Posterior vena cava (tissue), 2 donors: ENCODE measurements at regions not wholly inside any gene's neighbourhood (a gene's known extent, or its start where the extent isn't known, plus 50 kb on each side); places are given as distances from the start of the nearest gene placed in this dataset.

Experiments
- DNase-seq: peaks from one replicate; pipeline ENCODE4 v3.0.0-alpha.2; 2020; ENCODE audit warnings: low spot score
- intact Hi-C, 2 donors: fragments of 100-400 bp; cut with DNase I; formaldehyde crosslinking; loops; one replicate each; pipeline versions ENCODE4 v1.14.1 to v1.14.2; 2022 to 2023
- donor health status: DM: yes; HTN: yes; CAD: no.
- donor health status: DM: yes; HTN: yes; CAD: no.

DNA sequence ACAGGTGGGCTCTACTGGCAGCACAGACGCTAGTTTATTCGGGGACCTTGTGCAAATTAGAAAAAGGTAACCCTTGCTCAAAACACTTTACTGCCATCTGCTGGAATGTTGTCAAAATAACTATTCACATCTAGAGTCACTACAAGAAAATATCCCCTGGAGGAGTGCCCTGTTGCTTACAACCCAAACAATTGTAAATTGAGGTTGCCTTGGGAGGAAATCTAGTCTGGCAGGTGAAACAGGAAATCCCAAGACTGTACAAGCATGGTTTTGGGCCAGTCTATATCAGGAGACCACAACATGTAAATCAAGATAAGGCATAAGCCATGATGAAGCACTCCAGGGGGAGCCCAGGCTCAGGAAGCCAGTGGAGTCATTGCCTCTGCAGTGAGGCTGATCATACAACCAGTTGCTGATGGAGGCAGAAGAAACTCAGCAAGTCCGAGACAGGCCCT is 136.8 kb upstream of the ACP3 start:
- DNase-seq, result no peak

DNA sequence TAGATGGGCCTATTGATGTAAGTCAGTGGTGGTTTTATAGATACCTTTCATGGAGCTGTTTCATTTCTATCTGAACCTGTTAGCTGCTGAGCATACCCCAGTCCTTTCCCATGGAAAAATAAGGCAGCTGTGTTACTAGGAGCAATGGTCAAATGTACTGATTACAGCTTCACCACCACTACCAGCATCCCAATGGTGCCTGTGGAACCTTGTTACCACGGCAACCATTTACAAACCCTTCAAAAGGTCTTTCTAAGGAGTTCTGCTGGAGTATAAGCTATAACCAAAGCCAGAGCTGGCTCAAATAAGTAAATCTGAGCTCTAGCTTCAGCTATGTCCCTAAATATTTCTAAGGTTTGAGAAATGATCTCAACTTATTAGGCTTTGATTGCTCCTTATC is 133.4 kb upstream of the ACP3 start:
- DNase-seq, result no peak
- intact Hi-C loops, result no loop called here

More for the DNA sequence above, 136.8 kb upstream of the ACP3 start:
- intact Hi-C loops, result no loop called here

DNA sequence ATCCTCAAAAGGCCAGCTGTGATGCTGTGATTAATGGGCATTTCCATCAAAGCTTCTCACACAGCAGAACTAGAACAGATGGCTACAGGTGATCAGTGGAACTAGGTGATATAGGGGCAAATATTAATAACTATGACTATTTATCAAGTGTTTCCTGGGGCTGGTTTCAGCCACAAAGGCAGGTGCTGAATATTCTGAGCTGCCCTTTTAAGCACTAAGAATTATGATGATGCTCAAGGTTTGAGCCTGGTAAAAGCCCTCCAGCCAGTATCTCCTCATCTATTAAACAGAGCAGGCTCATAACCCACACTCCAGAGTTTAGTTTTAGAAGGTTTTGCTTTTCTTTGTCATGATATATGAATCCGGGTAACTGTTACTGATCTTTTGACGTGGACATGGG is 129.5 kb upstream of the ACP3 start:
- intact Hi-C loops, result no loop called here
- no peak for DNase-seq

DNA sequence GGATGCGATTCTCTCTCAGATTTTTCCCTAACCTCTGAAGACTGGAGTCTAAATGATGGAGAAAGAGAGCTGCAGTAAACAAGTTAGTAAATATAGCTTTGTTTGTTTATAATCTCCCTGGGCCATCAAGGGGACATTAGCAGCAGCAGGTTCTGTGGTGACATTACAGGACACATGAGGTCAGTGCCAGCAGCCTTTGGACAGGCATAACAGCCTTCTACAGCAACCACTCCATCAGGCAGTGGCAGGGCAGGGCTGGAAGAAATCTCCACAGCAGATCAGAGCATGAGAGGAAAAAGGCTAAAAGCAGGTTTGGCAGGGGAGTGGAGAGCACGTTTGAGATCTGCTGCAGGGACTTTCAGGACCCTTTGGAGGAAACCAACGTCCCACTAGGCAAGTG is 127.6 kb upstream of the ACP3 start:
- no peak for DNase-seq
- intact Hi-C loops, result no loop called here

DNA sequence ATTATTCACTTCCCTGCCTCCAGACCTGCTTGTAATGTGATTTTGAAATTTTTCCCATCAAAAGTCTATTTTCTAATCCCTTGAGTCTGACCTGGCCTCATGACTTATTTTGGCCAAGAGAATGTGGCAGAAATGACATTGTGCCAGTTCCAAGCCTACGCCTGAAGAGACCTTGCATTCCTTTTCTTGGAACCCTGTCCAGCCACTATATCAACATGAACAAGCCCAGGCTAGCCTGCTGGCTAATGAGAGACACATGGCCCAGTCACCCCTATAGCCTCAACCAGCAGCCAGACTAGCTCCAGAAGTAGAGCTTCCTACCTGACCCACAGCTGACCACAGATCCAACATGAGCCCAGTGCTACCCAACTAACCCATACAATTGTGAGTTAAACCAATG is 121.1 kb upstream of the ACP3 start:
- intact Hi-C loops, result no loop called here
- no peak for DNase-seq

DNA sequence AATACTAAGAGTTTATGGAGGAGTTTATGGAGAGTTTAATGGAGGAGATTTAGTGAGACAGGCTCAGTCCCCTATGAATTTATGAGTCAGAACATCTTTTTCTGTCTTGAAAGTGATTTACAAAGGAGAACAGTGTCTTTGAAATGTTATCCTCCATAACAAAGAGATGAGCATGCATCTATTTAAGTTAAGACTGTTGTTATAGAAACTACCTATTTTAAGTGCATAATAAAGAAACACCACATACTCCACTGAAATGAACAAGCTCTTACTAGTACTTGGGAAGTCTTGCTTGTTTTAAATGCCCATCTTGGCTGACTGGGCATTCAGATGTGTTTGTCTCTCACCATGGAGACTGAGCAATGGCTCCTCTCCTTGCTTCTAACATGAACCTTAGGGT is 118.7 kb upstream of the ACP3 start:
- DNase-seq, result no peak
- intact Hi-C loops, result no loop called here

DNA sequence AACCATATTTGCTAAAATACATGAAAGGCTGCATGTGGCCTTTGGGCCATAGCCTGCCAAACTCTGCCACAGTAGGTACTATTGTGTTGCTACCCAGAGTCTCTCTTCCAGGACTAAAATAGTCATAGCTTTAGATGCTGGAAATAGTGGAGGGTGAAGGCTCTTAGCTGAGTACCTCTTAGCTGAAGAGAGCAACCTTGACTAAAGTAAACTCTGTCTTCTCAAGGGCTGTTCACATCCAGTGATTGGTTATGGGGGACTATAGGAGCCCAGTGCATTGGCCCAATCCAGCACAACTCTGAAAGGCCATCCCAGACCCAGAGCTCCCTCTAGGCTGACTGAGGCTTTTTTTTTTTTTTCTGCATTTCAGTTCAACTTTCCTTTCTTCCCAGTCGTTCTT is 117.8 kb upstream of the ACP3 start:
- intact Hi-C loops, result no loop called here
- no peak for DNase-seq

DNA sequence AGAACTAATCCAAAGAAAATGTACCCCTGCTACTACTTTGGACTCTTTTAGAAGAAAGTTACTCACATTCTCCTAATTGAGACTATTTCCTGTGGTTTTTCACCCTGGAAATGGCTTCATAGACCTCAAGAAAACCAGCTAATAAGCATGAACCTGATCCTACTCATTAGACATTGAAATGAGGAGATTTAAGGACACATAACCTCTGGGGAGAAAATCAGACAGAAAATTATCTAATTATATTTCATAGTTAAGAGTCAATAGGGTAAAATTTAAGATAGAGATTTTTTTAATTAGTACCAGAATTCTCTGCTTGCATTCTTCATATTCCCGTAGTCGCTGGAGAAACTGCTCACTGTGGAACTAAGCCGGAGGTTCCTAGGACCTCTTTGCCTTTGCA is 114.6 kb upstream of the ACP3 start:
- no peak for DNase-seq
- intact Hi-C loops, result no loop called here

DNA sequence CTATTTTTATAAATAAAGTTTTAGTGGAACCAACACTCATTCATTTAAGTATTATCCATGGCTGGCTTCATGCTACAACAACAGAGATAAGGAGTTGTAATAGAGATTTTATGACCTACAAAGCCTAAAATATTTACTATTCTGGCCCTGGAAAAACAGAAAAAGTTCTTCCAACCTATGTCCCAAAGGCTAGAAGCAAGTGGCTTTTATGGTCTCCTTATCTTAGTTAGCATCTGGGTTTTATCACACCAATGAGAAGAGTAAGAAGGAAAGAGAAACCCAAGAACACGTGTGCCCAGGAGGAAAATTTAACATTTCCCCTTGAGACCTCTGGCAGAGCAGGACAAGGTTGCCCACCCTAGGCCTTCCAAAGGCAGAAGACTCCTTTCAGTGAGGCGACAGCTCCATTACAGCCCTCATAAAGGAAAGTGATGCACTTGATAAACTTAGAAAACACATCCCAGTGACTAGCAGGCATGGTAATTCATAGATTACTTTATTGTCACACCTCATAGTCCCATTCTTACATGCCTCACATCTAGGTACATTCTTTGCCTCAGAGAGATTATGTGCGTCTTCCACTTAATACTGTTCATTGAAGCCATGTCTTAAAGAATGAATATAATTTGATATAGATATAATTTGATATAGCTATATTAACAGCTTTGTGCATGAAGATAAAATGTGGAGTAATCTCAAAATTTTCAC is 113.2 kb upstream of the ACP3 start:
- DNase-seq, result no peak
- intact Hi-C loops, result no loop called here

DNA sequence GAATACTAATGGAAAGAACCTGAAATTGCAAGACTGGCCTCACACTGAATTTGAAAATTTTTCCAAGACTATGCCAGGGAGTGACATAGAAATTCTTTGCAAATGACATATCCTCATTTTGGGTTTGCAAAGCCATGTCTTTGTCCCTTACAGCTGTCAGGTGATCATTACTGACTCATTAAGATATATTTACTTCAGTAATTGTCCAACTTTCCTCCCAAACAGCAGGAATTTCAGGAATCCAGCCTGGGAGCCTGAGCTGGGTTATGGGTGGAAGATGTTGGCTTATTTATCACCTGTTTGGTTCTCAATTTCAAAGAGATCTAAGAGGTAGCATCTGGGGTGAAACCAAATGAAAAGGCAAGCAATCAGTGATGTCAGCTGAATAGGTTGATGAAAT is 111.6 kb upstream of the ACP3 start:
- intact Hi-C loops, result no loop called here
- no peak for DNase-seq

DNA sequence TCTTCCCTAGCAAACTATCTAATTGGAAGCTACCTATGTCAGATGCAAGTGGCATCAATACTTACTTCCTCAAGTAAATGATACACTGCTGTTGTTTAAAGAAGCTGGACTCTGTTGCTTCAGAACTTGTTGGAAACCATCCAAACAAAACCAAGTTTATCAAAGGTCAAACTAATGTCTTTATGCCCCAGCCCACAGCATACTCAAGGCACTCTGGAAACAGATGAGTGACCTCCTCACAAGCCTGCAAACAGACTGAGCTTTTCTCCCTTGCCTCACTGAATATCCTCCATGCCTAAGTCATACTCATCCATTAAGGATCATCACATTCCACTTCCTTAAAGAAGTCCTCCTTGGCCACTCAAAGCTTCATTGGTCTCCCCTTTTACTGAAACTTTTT is 107.4 kb upstream of the ACP3 start:
- no peak for DNase-seq
- intact Hi-C loops, result no loop called here

DNA sequence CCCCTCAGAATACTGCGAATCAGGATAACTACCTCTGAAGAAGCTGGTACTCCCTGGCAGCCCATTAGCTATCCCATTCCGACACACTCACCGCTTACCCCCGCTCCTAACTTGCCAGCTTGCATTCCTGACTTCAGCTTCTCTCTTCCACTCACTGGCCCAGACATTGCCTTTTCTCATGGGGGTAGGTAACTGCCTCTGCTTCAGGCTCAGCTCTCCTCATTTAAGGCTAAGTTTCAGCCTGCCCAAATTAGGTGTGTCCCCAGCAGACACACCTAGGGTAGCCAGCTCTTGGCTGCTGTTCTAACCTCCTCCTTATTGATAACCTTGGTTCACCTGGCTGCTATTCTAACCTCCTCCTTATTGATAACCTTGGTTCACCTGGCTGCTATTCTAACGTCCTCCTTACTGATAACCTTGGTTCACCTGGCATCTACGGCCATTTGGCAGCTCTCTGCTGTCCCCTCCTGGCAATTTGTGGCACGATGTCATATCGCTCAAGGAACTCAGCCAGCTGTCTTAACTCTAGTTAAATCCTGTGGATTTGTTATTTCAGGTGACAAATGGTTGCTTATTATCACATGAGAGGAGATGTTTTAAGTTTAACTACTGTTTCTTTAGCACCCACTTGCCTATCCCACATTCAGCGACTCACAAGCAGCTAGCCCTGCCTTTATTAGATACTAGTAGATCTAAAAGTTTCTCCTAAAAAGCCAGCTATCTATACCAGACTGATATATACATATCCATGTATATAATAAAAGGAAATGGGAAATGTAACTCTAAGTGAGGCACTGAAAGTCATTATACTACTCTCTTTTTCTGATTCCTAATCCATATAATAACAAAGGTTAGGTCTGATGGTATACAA is 106.5 kb upstream of the ACP3 start:
- DNase-seq, result no peak
- intact Hi-C loops, result no loop called here

DNA sequence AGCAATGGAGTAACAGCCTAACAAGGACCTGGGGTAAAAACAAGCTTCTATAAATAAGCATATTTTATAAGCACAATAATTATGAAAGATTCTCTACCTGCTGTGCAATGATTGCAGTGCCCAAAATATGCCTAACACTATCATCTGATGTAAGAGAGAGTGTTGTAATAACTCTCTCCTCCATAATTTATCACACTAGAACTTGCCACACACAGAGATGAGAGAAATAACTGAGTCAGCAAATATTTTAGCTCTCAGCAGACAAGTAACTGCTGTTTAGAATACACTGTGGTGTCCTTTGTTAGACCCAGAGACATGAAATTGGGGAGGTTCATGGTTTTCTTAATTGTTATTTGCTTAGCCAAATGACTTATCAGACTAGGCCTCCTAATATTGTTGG is 105.3 kb upstream of the ACP3 start:
- DNase-seq, result no peak
- intact Hi-C loops, result no loop called here

DNA sequence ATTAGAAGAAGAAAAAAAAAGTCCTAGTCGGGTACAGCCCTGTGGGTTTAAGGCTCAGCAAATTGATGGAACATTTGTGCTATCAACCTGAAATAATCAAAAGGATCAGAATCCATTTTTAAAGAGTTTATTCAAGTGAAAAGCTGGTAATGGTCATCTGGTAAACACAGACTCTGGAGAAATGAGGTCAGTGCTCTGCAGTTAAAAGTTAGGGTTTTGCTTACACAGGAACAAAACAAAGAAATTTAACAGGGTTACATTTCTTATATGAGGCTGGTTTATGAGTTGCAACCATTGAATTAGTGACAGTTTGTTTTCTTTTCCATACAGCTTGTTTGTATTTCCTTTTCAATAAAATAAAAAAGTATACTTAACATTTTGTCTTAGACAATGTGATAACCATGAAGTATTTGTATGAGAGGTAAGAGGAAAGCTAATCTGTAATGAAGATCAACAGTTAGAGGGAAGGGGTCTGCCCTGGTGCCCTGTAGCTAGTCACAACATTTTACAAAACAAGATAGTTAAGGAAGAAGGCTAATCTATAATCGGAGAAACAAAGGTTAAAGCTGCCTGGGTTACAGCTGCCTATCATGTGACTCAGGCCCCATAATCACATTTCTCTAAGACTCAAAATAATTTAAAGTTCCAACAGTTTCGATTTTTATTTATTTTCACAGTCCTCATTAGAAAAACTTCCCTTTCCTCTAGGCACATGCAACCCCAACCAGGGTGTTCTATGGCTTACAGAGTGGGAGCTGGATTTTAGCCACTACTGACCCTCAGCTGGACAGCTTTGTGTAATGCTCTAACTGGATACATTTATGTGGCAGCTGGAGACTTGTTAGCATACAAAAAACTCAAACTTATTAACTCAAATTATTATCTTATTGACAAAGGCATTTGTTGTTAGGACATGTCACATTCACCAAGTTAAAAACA is 98.1 kb upstream of the ACP3 start:
- DNase-seq, result no peak
- intact Hi-C loops, result no loop called here

DNA sequence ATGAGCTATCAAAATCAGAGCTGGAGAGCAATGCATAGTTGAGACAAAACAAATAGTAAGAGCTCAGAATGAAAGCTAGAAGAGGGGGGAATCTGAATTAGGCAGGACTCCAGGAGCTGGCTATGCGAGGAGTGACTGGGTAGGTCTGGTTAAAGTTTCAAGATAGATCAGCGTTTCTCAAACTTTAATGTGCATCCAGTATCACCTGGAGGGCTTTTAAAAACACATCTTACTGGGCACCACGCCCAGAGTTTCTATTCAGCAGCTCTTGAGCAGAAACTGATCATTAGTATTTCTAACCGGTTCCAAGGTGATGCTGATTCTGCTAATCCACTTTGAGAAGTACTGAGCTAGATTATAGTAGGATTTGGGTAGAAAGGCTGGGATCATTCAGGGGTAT is 96.2 kb upstream of the ACP3 start:
- intact Hi-C loops, result no loop called here
- DNase-seq, result no peak

DNA sequence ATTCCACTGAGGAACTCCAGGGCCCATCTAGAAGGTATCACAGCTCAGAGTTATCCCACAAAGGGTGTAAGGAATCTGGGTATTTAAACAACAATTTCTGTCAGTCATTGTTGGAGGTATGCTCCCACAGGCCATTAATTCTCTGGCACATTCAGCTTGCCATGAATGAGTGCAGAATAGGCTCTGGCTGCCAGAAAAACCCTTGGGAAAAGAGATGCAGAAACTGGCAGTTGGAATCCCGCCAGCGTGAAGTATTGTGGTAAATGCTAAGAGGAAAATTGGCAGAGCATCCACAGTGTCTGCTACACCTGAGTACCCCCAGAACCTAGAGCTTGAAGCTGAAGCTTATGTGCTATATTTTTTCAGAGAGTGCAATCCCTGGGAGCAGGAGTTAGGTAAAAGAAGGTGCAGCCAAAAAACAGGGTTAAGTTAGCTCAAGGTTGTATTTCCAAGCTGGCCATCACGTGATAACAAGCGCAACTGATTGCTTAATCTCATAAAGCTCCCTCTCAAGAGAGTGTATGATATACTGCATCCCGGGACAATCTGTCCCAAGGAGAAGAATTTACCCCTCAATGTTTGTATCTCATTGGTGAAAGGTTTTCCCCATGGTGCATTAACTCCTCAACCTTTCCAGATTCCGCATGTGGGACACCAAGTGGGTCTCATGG is 94.2 kb upstream of the ACP3 start:
- DNase-seq, result no peak

DNA sequence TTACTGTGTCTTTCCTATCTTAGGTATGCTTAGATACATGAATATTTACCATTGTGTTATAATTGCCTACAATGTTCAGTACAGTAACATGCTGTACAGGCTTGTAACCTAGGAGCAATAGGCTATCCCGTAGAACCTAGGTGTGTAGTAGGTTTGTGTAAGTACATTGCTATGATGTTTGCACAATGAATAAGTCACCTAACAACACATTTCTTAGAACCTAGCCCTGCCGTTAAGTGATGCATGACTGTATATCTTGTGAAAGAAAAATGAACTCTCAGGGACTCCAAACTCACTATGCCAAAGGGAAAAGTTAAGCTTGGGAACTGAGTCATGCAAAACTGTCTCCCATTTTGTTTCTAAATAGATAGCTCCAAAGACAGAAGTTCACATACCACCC is 91.5 kb upstream of the ACP3 start:
- DNase-seq, result no peak
- intact Hi-C loops, result no loop called here

More for the DNA sequence above, 94.2 kb upstream of the ACP3 start:
- intact Hi-C loops, result no loop called here

DNA sequence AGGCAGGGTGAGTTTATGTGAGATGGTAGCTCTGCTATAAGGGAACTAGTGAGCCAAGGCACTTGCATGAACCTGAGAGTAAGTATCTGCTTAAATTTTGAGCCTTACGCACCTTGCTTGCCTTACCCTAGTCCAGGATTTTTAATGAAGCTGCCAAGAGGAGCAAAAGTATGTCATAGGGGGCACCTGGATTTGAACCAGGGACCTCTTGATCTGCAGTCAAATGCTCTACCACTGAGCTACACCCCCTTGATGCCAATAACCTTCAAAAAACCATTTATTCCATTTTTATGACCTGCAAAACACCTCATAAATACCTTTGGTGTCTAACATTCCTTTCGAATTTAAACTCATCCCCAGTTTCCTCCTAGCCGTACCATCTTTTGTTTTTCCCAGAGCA is 88.3 kb upstream of the ACP3 start:
- intact Hi-C loops, result no loop called here
- no peak for DNase-seq

DNA sequence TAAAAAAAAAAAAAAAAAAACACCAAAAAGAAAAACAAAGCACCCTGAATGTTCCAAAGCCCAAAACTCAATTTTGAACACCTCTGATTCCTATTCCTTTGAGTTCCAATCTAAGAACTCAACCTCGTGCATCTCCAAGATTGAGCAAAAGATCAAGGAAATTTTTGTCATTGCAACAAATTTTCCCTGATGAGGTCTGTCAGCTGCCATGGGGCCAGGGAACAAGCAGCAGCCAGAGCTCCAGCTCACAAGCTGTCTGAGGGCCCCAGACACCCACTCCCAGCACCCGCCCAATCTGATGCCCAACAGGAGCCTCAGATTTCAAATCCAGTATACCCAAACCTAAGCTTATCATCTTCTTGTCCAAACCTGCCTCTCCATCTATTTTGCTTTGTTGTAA is 87.6 kb upstream of the ACP3 start:
- no peak for DNase-seq
- intact Hi-C loops, result no loop called here
